ENCODE measurements at regions not wholly inside any gene's neighbourhood (a gene's known extent, or its start where the extent isn't known, plus 50 kb on each side); places are given as distances from the start of the nearest gene placed in this dataset.

DNA sequence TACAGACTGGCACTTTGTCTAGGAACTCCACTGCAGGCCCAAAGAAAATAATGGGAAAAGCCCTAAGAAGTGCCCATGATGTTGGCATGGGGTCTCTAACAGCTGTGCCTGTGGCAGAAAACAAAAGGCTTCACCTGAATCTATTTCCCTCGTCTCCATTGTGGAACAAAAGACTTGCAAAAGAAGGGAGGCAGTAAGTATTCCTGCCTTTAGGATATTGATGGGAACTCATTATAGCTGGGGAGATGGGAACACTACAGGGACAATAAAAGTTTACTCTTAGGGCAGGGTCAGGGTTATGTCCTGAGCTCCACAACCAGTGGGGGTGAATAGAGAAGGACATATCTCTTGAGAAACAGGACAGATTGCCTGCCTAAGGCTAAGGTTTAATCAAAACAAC, 930.6 kb upstream of the EPHA6 start:
- H3K36me3 ChIP-seq, result no peaks in the 10 kb centered on the region
- no peaks in the 10 kb centered on the region for H3K27me3 ChIP-seq
- no peak overlapping the region for H3K4me3 ChIP-seq
- WGBS, result 83% methylated on average over 1 of the region's 1 CpG
- H3K9me3 ChIP-seq, result no peaks in the 10 kb centered on the region
- TF ChIP-seq POLR2AphosphoS5 (IDR thresholded peaks at IDR 0.05) (no peak), EP300 (IDR thresholded peaks at IDR 0.05) (no peak), POLR2A (IDR thresholded peaks at IDR 0.05; ENCODE audit: low read depth) (no peak)
- TF ChIP-seq, protein P1, sequence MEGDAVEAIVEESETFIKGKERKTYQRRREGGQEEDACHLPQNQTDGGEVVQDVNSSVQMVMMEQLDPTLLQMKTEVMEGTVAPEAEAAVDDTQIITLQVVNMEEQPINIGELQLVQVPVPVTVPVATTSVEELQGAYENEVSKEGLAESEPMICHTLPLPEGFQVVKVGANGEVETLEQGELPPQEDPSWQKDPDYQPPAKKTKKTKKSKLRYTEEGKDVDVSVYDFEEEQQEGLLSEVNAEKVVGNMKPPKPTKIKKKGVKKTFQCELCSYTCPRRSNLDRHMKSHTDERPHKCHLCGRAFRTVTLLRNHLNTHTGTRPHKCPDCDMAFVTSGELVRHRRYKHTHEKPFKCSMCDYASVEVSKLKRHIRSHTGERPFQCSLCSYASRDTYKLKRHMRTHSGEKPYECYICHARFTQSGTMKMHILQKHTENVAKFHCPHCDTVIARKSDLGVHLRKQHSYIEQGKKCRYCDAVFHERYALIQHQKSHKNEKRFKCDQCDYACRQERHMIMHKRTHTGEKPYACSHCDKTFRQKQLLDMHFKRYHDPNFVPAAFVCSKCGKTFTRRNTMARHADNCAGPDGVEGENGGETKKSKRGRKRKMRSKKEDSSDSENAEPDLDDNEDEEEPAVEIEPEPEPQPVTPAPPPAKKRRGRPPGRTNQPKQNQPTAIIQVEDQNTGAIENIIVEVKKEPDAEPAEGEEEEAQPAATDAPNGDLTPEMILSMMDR (IDR thresholded peaks at IDR 0.05), result no peak
- no peak overlapping the region for H3K27ac ChIP-seq (replicated peaks in 1 of 4)
- intact Hi-C loops (cut with DNase I), result no loop called here
- H3K4me1 ChIP-seq, result no peaks in the 10 kb centered on the region
- no peak for DNase-seq (ENCODE audit: extremely low spot score)

DNA sequence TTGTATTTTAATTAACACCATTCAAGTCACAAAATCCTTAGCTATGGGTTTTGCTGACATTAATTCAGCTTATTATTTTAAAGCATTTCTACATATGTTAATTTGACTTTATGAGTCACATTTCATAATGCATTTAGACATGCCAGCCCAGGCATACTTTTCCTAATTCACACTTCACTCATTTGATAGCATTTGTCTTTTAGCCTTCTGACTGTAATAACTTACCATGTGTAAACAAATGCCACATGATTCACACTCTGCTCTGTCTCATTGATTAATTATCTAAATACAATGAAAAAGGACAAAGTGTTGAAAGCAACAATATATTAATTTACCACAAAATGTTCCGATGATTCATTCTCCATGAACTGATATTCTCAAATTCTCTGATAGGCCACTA, 927.8 kb upstream of the EPHA6 start:
- no peaks in the 10 kb centered on the region for H3K9me3 ChIP-seq

DNA sequence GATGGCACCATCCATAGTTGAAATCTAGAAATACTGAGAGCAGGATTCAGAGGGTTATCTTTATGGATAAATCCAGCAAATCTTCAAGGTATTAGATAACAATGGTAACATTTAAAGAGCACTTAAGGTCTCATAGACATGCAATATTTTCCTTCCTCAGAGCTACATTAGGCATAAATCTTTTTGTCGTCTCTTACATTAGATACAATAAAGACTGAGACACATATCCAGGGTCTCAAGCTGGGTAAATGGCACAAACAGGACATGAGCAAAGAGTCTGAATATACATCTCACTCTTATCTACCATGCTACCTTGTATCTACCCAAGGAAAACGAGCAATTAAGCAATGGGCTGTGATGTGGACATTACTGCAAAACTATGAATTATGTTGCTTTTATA, 927.3 kb upstream of the EPHA6 start:
- DNase-seq (ENCODE audit: extremely low spot score), result no peak
- H3K4me3 ChIP-seq, result no peak overlapping the region
- WGBS, result 70% methylated on average over 2 of the region's 2 CpGs
- no peaks in the 10 kb centered on the region for H3K36me3 ChIP-seq
- no peaks in the 10 kb centered on the region for H3K4me1 ChIP-seq
- H3K27me3 ChIP-seq, result no peaks in the 10 kb centered on the region
- TF ChIP-seq POLR2A (IDR thresholded peaks at IDR 0.05; ENCODE audit: low read depth) (no peak), POLR2AphosphoS5 (IDR thresholded peaks at IDR 0.05) (no peak), EP300 (IDR thresholded peaks at IDR 0.05) (no peak)
- TF ChIP-seq, protein P1 (IDR thresholded peaks at IDR 0.05), result no peak
- H3K27ac ChIP-seq (replicated peaks in 1 of 4), result no peak overlapping the region
- intact Hi-C loops (cut with DNase I), result no loop called here
- no peaks in the 10 kb centered on the region for H3K9me3 ChIP-seq

More for the DNA sequence above, 927.8 kb upstream of the EPHA6 start:
- Histone ChIP-seq H3K36me3 (no peaks in the 10 kb centered on the region), H3K27me3 (no peaks in the 10 kb centered on the region), H3K27ac (replicated peaks in 1 of 4) (no peak overlapping the region), H3K4me3 (no peak overlapping the region), H3K4me1 (no peaks in the 10 kb centered on the region)
- TF ChIP-seq EP300 (IDR thresholded peaks at IDR 0.05) (no peak), POLR2A (IDR thresholded peaks at IDR 0.05; ENCODE audit: low read depth) (no peak), POLR2AphosphoS5 (IDR thresholded peaks at IDR 0.05) (no peak)
- TF ChIP-seq, protein P1 (IDR thresholded peaks at IDR 0.05), result no peak
- intact Hi-C loops (cut with DNase I), result no loop called here
- WGBS, result 82% methylated on average over 1 of the region's 1 CpG
- DNase-seq (ENCODE audit: extremely low spot score), result no peak

DNA sequence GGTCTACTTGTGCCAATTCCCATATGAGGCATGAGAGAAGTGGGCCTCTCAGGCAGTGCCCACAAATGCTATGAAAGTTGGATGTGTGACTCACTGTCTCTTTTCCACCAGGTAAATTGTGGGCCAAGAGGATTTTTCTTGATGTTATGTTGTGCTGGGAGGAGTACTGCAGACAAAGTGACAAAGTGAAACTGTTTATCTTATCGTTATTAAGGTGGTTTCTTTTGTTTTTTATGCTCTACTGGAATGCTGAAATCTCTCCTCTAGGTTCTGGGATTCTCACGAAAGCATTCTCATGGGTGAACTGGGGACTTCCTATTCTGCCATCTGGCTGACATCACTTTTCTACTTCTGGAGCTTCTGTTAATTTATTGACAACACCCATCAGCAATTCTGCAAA, 919.6 kb upstream of the EPHA6 start:
- DNase-seq (ENCODE audit: extremely low spot score), result no peak
- H3K36me3 ChIP-seq, result no peaks in the 10 kb centered on the region
- no peaks in the 10 kb centered on the region for H3K27me3 ChIP-seq
- H3K4me1 ChIP-seq, result no peaks in the 10 kb centered on the region
- TF ChIP-seq, protein P1 (IDR thresholded peaks at IDR 0.05), result no peak
- TF ChIP-seq EP300 (IDR thresholded peaks at IDR 0.05), result no peak
- TF ChIP-seq POLR2AphosphoS5 (IDR thresholded peaks at IDR 0.05), result no peak
- H3K27ac ChIP-seq (replicated peaks in 1 of 4), result no peak overlapping the region
- WGBS, result 95% methylated on average over 2 of the region's 2 CpGs
- intact Hi-C loops (cut with DNase I), result no loop called here
- H3K4me3 ChIP-seq, result no peak overlapping the region
- peaks cover 0 to 12% (median 11%) of the 10 kb centered on the region in 4 donors for H3K9me3 ChIP-seq

DNA sequence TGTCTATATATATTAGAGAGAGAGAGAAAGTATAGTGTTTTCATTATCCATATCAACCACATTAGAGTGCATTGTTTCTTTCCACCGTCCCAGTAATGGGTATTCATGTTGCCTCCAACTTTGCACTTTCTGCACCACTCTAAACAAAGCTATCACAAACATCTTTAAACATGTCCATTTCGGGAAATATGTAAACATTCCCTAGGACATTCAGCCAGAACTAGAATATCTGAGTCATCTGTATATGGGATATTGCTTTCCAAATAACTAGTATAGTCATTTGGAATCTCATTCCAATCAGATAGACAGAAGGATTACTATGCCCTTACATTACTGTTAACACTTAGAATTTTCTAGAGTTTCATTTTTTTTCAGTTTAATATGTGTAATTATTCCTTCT, 914.9 kb upstream of the EPHA6 start:
- H3K36me3 ChIP-seq, result no peaks in the 10 kb centered on the region
- 57% methylated on average over 2 of the region's 2 CpGs for WGBS
- intact Hi-C loops (cut with DNase I), result no loop called here
- no peak overlapping the region for H3K27ac ChIP-seq (replicated peaks in 1 of 4)
- no peak for DNase-seq (ENCODE audit: extremely low spot score)
- TF ChIP-seq, protein P1 (IDR thresholded peaks at IDR 0.05), result no peak
- TF ChIP-seq POLR2A (IDR thresholded peaks at IDR 0.05; ENCODE audit: low read depth) (no peak), EP300 (IDR thresholded peaks at IDR 0.05) (no peak), POLR2AphosphoS5 (IDR thresholded peaks at IDR 0.05) (no peak)
- H3K9me3 ChIP-seq, result peaks cover 0 to under 1% (median 0%) of the 10 kb centered on the region in 4 donors
- H3K4me3 ChIP-seq, result no peak overlapping the region
- no peaks in the 10 kb centered on the region for H3K4me1 ChIP-seq
- H3K27me3 ChIP-seq, result no peaks in the 10 kb centered on the region
